ENCODE measurements at regions not wholly inside any gene's neighbourhood (a gene's known extent, or its start where the extent isn't known, plus 50 kb on each side); places are given as distances from the start of the nearest gene placed in this dataset.

- peaks cover 23% of the 10 kb centered on the region for H3K27me3 ChIP-seq (ENCODE audit: insufficient read depth, low read length)
- no TSS peak for BruUV-seq (replicated peaks)
- no peaks in the 10 kb centered on the region for H4K20me1 ChIP-seq (ENCODE audit: insufficient read depth)
- no peak for DNase-seq (ENCODE audit: low read depth, low spot score)
- H3K27ac ChIP-seq (ENCODE audit: low read depth, low read length), result no peak overlapping the region
- no peaks in the 10 kb centered on the region for H3K79me2 ChIP-seq (ENCODE audit: insufficient read depth, low read length)
- H3K4me2 ChIP-seq (ENCODE audit: low read length), result no peak overlapping the region
- no peaks in the 10 kb centered on the region for H3K9me2 ChIP-seq (ENCODE audit: insufficient read depth)
- no peaks in the 10 kb centered on the region for H3K9me3 ChIP-seq (ENCODE audit: control insufficient read depth in 1 of 2, insufficient read depth in 1 of 2, low read depth in 1 of 2, low read length in 2 of 2)
- POLR2A ChIA-PET, result no interaction called here
- H3K4me3 ChIP-seq (replicated peaks in 1 of 2; ENCODE audit: low read depth in 1 of 2, low read length in 2 of 2), result no peak overlapping the region
- intact Hi-C loops (cut with micrococcal nuclease), result no loop called here
- RAD21 ChIA-PET (ENCODE audit: low non-redundant PET in 1 of 2, low total read pairs in 2 of 2, uncharacterized antibody in 2 of 2, unreplicated experiment in 2 of 2), result no interaction called here
- peaks cover 5 to 12% of the 10 kb centered on the region in 2 experiments; a peak in 2 of 4 replicates for H3K4me1 ChIP-seq (ENCODE audit: control insufficient read depth in 1 of 2, insufficient read depth in 2 of 2, low read length in 2 of 2)
- no peak for TF ChIP-seq MAX (IDR thresholded peaks at IDR 0.05)
- no peak for TF ChIP-seq JUND (IDR thresholded peaks at IDR 0.05)
- TF ChIP-seq CEBPB (IDR thresholded peaks at IDR 0.05; ENCODE audit: low read depth), result no peak
- no peak for TF ChIP-seq ZNF274 (IDR thresholded peaks at IDR 0.05; ENCODE audit: low read depth, low read length)
- no peak for TF ChIP-seq POLR2AphosphoS5 (IDR thresholded peaks at IDR 0.05; ENCODE audit: low read depth, low read length)
- no peak for TF ChIP-seq SRF (IDR thresholded peaks at IDR 0.05; ENCODE audit: low read depth)
- no peak for TF ChIP-seq ATF3 (IDR thresholded peaks at IDR 0.05)
- TF ChIP-seq CBX3 (IDR thresholded peaks at IDR 0.05; ENCODE audit: low read depth), result no peak
- no peak for TF ChIP-seq SP1 (IDR thresholded peaks at IDR 0.05; ENCODE audit: low read depth)
- CTCF ChIA-PET, result no interaction called here
- H3K36me3 ChIP-seq (ENCODE audit: control insufficient read depth in 1 of 2, insufficient read depth in 2 of 2, low read length in 2 of 2), result no peaks in the 10 kb centered on the region
- H2AFZ ChIP-seq (ENCODE audit: low read depth, low read length, poor library complexity, severe bottlenecking), result no peak overlapping the region
- no peak overlapping the region for H3K9ac ChIP-seq (ENCODE audit: low read length)
- no peak for ATAC-seq
Observed at GRCh38 chr3:10645800-10646199, 140.4 kb upstream of the ATP2B2 start.

GRCh38 chr3:10646531-10647335 lies 141.3 kb upstream of the ATP2B2 start:
- ChIA-PET CTCF (no interaction called here), RAD21 (ENCODE audit: low non-redundant PET in 1 of 2, low total read pairs in 2 of 2, uncharacterized antibody in 2 of 2, unreplicated experiment in 2 of 2) (no interaction called here), POLR2A (no interaction called here)
- H3K27me3 ChIP-seq (ENCODE audit: insufficient read depth, low read length), result peaks cover 23% of the 10 kb centered on the region
- no peak overlapping the region for H3K4me3 ChIP-seq (replicated peaks in 1 of 2; ENCODE audit: low read depth in 1 of 2, low read length in 2 of 2)
- ATAC-seq (no peak), DNase-seq (ENCODE audit: low read depth, low spot score) (no peak)
- no peaks in the 10 kb centered on the region for H3K9me3 ChIP-seq (ENCODE audit: control insufficient read depth in 1 of 2, insufficient read depth in 1 of 2, low read depth in 1 of 2, low read length in 2 of 2)
- no TSS peak for BruUV-seq (replicated peaks)
- TF ChIP-seq EGR1 (IDR thresholded peaks at IDR 0.05; ENCODE audit: low read depth) (no peak), TCF7L2 (IDR thresholded peaks at IDR 0.05; ENCODE audit: borderline replicate concordance, extremely low read depth, insufficient read depth, insufficient read length) (no peak), CTCF (IDR thresholded peaks at IDR 0.05 in 2 of 3, conservative IDR thresholded peaks at IDR 0.05 in 1 of 3; ENCODE audit: borderline replicate concordance in 1 of 3, insufficient read depth in 1 of 3, low read depth in 2 of 3, low read length in 2 of 3) (no peak)
- no peaks in the 10 kb centered on the region for H3K9me2 ChIP-seq (ENCODE audit: insufficient read depth)
- H3K4me2 ChIP-seq (ENCODE audit: low read length), result no peak overlapping the region
- peaks cover 5 to 12% of the 10 kb centered on the region in 2 experiments; a peak in 2 of 4 replicates for H3K4me1 ChIP-seq (ENCODE audit: control insufficient read depth in 1 of 2, insufficient read depth in 2 of 2, low read length in 2 of 2)
- H3K79me2 ChIP-seq (ENCODE audit: insufficient read depth, low read length), result no peaks in the 10 kb centered on the region
- H3K27ac ChIP-seq (ENCODE audit: low read depth, low read length), result no peak overlapping the region
- intact Hi-C loops (cut with micrococcal nuclease), result no loop called here
- H3K9ac ChIP-seq (ENCODE audit: low read length), result no peak overlapping the region
- no peaks in the 10 kb centered on the region for H4K20me1 ChIP-seq (ENCODE audit: insufficient read depth)
- no peak overlapping the region for H2AFZ ChIP-seq (ENCODE audit: low read depth, low read length, poor library complexity, severe bottlenecking)
- no peaks in the 10 kb centered on the region for H3K36me3 ChIP-seq (ENCODE audit: control insufficient read depth in 1 of 2, insufficient read depth in 2 of 2, low read length in 2 of 2)

Data from HCT116 (cell line).